ENCODE measurements at regions not wholly inside any gene's neighbourhood (a gene's known extent, or its start where the extent isn't known, plus 50 kb on each side); places are given as distances from the start of the nearest gene placed in this dataset.
A peak's percentile ranks its signal among the peaks of the same experiment; 100 is the strongest.

GRCh38 chr10:46220187-46220586 is 66.6 kb upstream of the ANTXRL start:
- H3K9me1 ChIP-seq (ENCODE audit: control insufficient read depth, insufficient read depth, low read length): peaks cover 6% of the 10 kb centered on the region
- ATAC-seq: no peak
- no peak overlapping the region for H2AFZ ChIP-seq (ENCODE audit: low read depth, low read length)
- peaks cover 2% of the 10 kb centered on the region for H3K9me3 ChIP-seq (replicated peaks; ENCODE audit: control insufficient read depth, insufficient read depth, low read depth, low read length)
- DNase-seq (ENCODE audit: extremely low read depth in 1 of 4, low spot score in 3 of 4): peak in 1 of 4 experiments; percentile 2
- H3K27ac ChIP-seq (ENCODE audit: extremely low read depth, low read depth, low read length): no peak overlapping the region
- CTCF ChIA-PET (ENCODE audit: low intra/inter-chr PET ratio): no interaction called here
- TF ChIP-seq EWSR1 (IDR thresholded peaks at IDR 0.05; ENCODE audit: borderline replicate concordance, low read depth, partially characterized antibody): no peak
- TF ChIP-seq ZC3H4 (CRISPR knock-in tag; IDR thresholded peaks at IDR 0.05; ENCODE audit: borderline replicate concordance): no peak
- TF ChIP-seq FOXA1 (IDR thresholded peaks at IDR 0.05; ENCODE audit: borderline replicate concordance): no peak
- TF ChIP-seq THAP12 (CRISPR knock-in tag; IDR thresholded peaks at IDR 0.05): no peak
- no peak for TF ChIP-seq ARID3B (CRISPR knock-in tag; IDR thresholded peaks at IDR 0.05; ENCODE audit: borderline replicate concordance)
- no peak for TF ChIP-seq BRF1 (IDR thresholded peaks at IDR 0.05; ENCODE audit: borderline replicate concordance, extremely low read depth, insufficient read length)
- no peak for TF ChIP-seq WHSC1 (IDR thresholded peaks at IDR 0.05; ENCODE audit: low read length)
- TF ChIP-seq SOX6 (IDR thresholded peaks at IDR 0.05): no peak
- TF ChIP-seq TEAD4 (IDR thresholded peaks at IDR 0.05; ENCODE audit: low read length): no peak
- no peak for TF ChIP-seq TEAD4 (CRISPR knock-in tag; IDR thresholded peaks at IDR 0.05; ENCODE audit: borderline replicate concordance)
- TF ChIP-seq ZNF609 (CRISPR knock-in tag; IDR thresholded peaks at IDR 0.05; ENCODE audit: borderline replicate concordance): no peak
- TF ChIP-seq ZNF408 (CRISPR knock-in tag; IDR thresholded peaks at IDR 0.05; ENCODE audit: low read depth): no peak
- TF ChIP-seq ZNF41 (CRISPR knock-in tag; conservative IDR thresholded peaks at IDR 0.05): no peak
- no peak for TF ChIP-seq BRCA1 (IDR thresholded peaks at IDR 0.05)
- no peak for TF ChIP-seq BRCA1 (CRISPR knock-in tag; IDR thresholded peaks at IDR 0.05)
- no peak for TF ChIP-seq RFX7 (CRISPR knock-in tag; IDR thresholded peaks at IDR 0.05)
- H3K27me3 ChIP-seq (ENCODE audit: control insufficient read depth in 2 of 2, insufficient read depth in 2 of 2, low read length in 2 of 2): no peaks in the 10 kb centered on the region; a peak in 1 of 5 replicates
- no peak overlapping the region for H3K4me3 ChIP-seq
- POLR2A ChIA-PET: interaction anchor here (1.2 kb wide), 1 partner anchor 9 kb away, joined by 4 read pairs; no protein-coding TSS in a partner anchor
- no peaks in the 10 kb centered on the region for H3K36me3 ChIP-seq (ENCODE audit: control insufficient read depth, insufficient read depth, low read length)
- no peak overlapping the region for H3K9ac ChIP-seq (ENCODE audit: insufficient read depth in 1 of 2, low read depth in 2 of 2, low read length in 2 of 2)
- 26% methylated on average over 5 of the region's 5 CpGs for WGBS (ENCODE audit: insufficient coverage, low coverage, missing lambda C conversion rate)
- H3K4me2 ChIP-seq (ENCODE audit: insufficient read depth, low read length): no peak overlapping the region
- intact Hi-C loops (cut with micrococcal nuclease): no loop called here
- no peaks in the 10 kb centered on the region for H4K20me1 ChIP-seq (replicated peaks; ENCODE audit: control insufficient read depth, insufficient read depth, low read length)
- no TSS peak for BruUV-seq (replicated peaks)
- peaks cover 24 to 30% of the 10 kb centered on the region in 2 experiments for H3K4me1 ChIP-seq (replicated peaks in 1 of 2; ENCODE audit: control insufficient read depth in 2 of 2, insufficient read depth in 2 of 2, low read length in 2 of 2)
- in situ Hi-C loops (cut with MboI): no loop called here
- H3K79me2 ChIP-seq (ENCODE audit: control insufficient read depth, insufficient read depth, low read length): no peaks in the 10 kb centered on the region
- no peak for FAIRE-seq

Measured in K562 (cell line).